Superior temporal gyrus (tissue), 1 donor: ENCODE measurements at regions not wholly inside any gene's neighbourhood (a gene's known extent, or its start where the extent isn't known, plus 50 kb on each side); places are given as distances from the start of the nearest gene placed in this dataset.

Experiments used
- DNase-seq: peaks from one replicate; pipeline ENCODE4 v3.0.0-alpha.2; 2016; ENCODE audit errors: extremely low spot score

DNA sequence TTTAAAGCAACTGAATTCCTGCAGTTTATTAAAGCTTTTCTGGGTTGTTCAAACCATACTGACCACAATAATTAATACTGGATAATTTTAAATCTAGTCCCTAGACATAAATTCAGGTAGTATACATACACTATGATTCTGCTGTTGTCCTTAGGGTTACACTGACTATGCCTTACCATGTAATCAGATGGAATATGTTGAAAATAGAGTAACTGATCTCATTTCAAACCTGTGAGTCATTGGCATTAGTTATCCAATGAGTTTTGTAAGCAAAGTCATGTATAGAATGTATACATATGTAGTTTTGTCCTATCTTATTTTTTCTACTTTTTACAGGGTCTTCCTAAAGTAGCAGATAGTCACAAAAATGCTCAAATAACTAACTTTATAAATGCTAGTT is 517.1 kb upstream of the CCDC54 start:
- no peak for DNase-seq

DNA sequence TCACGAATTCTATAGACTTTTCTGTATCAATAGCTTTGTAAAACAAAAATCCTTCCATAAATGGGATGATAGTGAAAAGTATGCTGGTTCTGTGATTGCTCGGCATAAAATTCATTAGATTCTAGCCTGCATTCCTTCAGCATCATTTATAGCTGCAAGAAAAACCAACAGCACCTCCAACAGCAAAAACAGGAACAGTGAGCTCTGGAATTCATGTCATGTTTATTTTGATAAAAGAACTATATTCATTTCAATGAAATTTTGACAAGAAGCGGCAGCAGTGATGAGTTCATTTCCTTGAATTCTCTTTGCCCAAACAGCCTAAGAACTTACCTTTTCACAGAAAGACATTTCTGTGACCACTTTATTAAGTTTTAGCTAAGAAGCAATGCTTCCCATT is 515.2 kb upstream of the CCDC54 start:
- DNase-seq = peak; percentile 60

DNA sequence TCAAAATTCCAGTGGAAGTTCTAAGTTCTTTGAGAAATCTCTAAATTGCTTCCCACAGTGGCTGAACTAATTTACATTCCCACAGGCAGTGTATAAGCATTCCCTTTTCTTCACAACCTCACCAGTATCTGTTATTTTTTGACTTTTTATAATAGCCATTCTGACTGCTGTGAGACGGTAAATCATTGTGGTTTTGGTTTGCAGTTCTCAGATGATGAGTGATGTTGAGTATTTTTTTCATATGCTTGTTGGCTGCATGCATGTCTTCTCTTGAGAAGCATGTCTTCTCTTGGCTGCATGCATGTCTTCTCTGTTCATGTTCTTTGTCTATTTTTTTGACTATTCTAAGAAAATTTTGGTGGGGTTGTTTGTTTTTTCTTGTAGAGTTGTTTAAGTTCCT is 499.6 kb upstream of the CCDC54 start:
- DNase-seq = no peak

GRCh38 chr3:106880206-106880605 is 497.0 kb upstream of the CCDC54 start:
- DNase-seq = no peak

- no peak for DNase-seq
Observed at GRCh38 chr3:106881186-106881585, 496.1 kb upstream of the CCDC54 start.

DNA sequence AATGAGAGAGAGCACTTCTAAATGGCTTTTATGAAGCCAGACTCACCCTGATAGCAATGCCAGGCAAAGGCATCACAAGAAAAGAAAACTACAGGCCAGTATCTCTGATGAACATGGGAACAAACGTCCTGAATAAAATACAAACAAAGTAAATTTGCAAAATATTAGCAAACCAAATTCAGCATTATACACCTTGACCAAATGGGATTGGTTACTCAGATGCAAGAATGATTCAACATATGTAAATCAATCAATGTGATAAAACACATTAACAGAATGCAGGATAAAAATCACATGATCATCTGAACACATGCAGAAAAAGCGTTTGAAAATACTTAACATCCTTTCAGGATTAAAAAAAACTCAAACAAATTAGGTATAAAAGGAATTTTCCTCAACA is 494.9 kb upstream of the CCDC54 start:
- DNase-seq = no peak

DNA sequence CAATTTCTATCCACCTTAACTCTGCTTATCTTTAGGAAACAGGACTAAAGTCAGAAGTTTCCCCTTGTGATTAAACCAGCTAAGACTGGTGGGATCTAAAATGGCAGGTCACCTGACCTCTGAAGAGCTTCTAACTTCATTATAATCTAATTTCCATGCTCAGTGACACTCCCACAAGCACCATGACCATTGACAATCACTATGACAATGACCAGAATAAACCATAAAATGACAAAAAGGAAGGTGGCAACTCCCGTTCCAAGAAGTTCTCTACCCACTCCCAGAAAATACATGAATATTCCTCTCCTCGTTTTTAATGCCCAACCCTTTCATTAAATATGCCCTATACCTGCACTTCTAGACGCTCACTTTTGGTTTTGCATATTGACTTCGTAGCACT is 471.2 kb upstream of the CCDC54 start:
- DNase-seq = no peak

GRCh38 chr3:106908181-106908938 is 468.9 kb upstream of the CCDC54 start:
- DNase-seq = no peak

- no peak for DNase-seq
Observed at GRCh38 chr3:106913111-106913698, 464.0 kb upstream of the CCDC54 start.

- DNase-seq = no peak
Observed at GRCh38 chr3:106913966-106914365, 463.3 kb upstream of the CCDC54 start.

GRCh38 chr3:106920609-106921008 is 456.6 kb upstream of the CCDC54 start:
- no peak for DNase-seq

DNA sequence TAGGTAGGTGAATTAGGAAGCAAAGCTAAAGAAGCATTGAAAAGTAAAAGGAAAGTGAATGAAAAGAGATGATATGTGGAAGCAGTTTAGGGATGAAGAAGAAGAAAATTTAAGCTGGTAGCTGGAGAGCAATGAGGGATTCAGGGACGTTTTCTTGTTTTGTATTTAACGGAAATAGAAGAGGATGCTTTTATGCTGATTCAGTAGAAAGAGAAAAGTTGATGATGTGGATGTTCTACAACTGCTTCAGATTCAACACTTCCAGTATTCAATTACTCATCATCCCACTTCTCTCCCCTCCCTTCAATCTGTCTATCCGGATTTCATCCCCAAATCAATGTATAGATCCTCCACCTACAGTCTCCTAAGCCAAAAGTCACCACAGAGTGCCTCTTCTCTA is 448.2 kb upstream of the CCDC54 start:
- no peak for DNase-seq

DNA sequence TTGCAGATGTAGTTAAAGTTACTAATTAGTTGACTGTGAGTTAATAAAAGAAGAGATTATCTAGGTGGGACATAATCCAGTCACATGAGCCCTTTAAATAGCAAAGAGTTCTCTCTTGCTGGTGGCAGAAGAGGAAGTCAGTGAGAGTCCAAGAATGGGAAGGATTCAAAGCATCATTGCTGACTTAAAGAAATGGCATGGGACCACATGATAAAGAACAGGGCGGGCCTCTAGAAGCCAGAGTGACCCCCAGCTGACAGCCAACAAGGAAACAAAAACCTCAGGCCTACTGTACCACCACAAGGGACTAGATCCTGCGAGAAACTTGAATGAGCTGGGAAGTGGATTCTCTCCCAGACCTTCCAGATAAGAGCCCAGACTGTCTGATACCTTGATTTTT is 447.2 kb upstream of the CCDC54 start:
- no peak for DNase-seq

GRCh38 chr3:106931904-106932303 is 445.3 kb upstream of the CCDC54 start:
- no peak for DNase-seq

- no peak for DNase-seq
Observed at GRCh38 chr3:106936337-106936736, 440.9 kb upstream of the CCDC54 start.

GRCh38 chr3:106942051-106942450 is 435.2 kb upstream of the CCDC54 start:
- no peak for DNase-seq

DNA sequence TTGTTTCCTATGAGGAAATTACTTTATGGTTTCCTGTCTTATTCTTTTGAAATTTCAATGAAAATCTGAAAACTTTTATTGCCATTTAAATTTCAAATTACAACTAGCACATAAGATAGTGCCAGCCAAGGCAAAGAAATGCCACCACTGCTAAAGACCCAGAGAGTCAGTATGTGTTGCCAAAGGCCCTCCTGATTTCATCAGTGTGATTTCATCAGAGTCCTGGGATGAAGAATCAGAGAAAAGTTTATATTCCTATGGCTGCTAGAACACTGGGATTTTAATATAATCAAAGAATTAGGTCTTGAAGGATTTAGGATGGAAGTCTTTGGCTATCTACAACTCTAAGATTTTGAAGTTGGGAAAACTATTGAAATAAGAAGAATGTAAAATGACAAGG is 434.2 kb upstream of the CCDC54 start:
- no peak for DNase-seq

- DNase-seq = no peak
Observed at GRCh38 chr3:106945435-106945834, 431.8 kb upstream of the CCDC54 start.

DNA sequence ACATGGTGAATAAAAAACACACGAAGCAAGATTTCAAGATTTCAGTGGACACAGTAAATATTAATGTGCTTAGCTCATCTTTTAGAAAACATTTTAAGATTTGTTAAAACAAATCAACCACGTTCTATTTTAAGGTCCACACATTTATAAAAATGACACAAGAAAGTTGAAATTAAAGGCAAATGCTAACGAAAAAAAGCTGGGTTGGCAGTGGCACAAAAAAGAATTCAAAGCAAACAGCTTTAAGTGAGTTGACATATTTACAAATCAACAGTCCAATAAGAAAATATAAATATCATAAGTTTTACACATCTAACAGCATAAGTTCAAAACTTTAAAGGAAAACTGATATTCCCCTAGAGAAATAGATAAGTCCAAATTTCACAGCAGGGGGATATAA is 430.4 kb upstream of the CCDC54 start:
- no peak for DNase-seq

DNA sequence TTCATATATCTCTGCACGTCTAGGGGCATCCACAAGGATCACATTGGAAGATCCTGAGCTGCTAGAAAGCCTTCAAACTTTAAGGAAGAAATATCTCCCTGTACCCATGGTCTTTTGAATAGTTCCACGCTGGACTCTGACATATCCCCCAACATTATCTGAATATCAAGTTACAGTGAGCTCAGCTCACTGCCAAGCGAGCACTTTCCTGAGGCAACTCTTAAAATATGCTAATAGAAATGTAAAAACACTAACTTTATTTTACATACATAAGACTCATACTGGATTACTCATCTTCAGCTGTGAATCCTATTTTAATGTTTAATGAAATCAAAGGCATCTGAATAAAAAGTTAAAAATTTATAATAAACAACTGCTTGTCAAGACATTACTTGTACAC is 420.2 kb upstream of the CCDC54 start:
- no peak for DNase-seq

DNA sequence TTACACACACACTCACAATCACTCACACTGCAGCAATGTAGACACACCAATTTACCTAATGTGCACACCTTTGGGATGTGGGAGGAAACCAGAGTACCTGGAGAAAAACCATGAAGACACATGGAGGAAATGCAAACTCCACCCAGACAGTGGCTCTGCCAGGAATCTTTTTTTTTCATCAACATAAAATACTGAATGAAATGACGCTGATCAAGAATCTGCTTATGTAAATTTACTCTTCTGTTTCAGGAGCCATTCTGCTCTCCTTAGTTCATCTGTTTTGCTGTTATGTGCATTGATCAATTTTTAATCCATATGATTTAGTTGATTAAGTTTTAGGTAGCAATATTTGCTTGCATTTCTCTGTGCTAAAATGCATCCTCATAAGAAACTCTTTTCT is 414.2 kb upstream of the CCDC54 start:
- no peak for DNase-seq

- peak; percentile 24 for DNase-seq
Observed at GRCh38 chr3:106963442-106963841, 413.8 kb upstream of the CCDC54 start.

- DNase-seq = peak; percentile 48
Observed at GRCh38 chr3:106965307-106965706, 411.9 kb upstream of the CCDC54 start.

- no peak for DNase-seq
Observed at GRCh38 chr3:106969596-106969995, 407.6 kb upstream of the CCDC54 start.
